ENCODE measurements at regions not wholly inside any gene's neighbourhood (a gene's known extent, or its start where the extent isn't known, plus 50 kb on each side); places are given as distances from the start of the nearest gene placed in this dataset.

- TF ChIP-seq CTCF (IDR thresholded peaks at IDR 0.05) (no peak), POLR2A (IDR thresholded peaks at IDR 0.05) (no peak)
Observed at GRCh38 chr6:141028791-141029280, 1103.9 kb upstream of the GJE1 start.

All from Peyer's patch (tissue), 4 donors.